B cell (primary cell): ENCODE measurements at regions not wholly inside any gene's neighbourhood (a gene's known extent, or its start where the extent isn't known, plus 50 kb on each side); places are given as distances from the start of the nearest gene placed in this dataset.

Experiments used
- ATAC-seq: fragments of 200-7000 bp; cut with Tn5 transposase; one replicate; pipeline ENCODE4 v1.10.0; 2021; ENCODE audit warnings: low read depth, mild to moderate bottlenecking, moderate number of reproducible peaks, moderate library complexity
- CTCF ChIA-PET: fragments of 350-600 bp; sonication (Branson Sonifier 250); formaldehyde crosslinking; loops from one replicate; lab custom pipeline; 2021; ENCODE audit warnings: antibody characterized with exemption, inconsistent platforms; lab: Charles Lee
- POLR2A ChIA-PET: fragments of 350-600 bp; sonication (Branson Sonifier 250); formaldehyde crosslinking; loops from one replicate; lab custom pipeline; 2021; ENCODE audit warnings: antibody characterized with exemption; lab: Charles Lee
- DNase-seq: peaks from one replicate; pipeline ENCODE4 v3.0.0; 2013
- H2AFZ ChIP-seq: 2 replicates; pipeline ENCODE4 v1.6.1; 2012; ENCODE audit warnings: mild to moderate bottlenecking, low read depth, low read length; ENCODE audit not compliant: insufficient read depth, poor library complexity, severe bottlenecking
- H3K27ac ChIP-seq, 2 donors: 1 replicate in 1 of 2; 2 replicates in 1 of 2; pipeline ENCODE4 v1.5.1; 2012 to 2013; ENCODE audit warnings: low read length in 2 of 2, mild to moderate bottlenecking in 2 of 2, moderate library complexity in 1 of 2
- H3K27me3 ChIP-seq, 4 experiments: fragments of 200-600 bp in 1 of 4; sonication (generic) in 1 of 4; replicated peaks in 1 of 4; 1 replicate in 2 of 4; 2 replicates in 2 of 4; pipeline versions ENCODE4 v1.6.1 to v1.7.0; 2013 to 2016; ENCODE audit warnings: low read length in 3 of 4, mild to moderate bottlenecking in 2 of 4, mixed read lengths in 1 of 4, moderate library complexity in 1 of 4; ENCODE audit not compliant: insufficient read depth in 4 of 4, control insufficient read depth in 3 of 4; ENCODE audit errors: control extremely low read depth in 1 of 4
- H3K36me3 ChIP-seq, 2 experiments: replicated peaks in 1 of 2; 1 replicate in 1 of 2; 2 replicates in 1 of 2; pipeline versions ENCODE4 v1.6.1 to v1.7.1; 2013; ENCODE audit warnings: low read length in 1 of 2; ENCODE audit not compliant: insufficient read depth in 2 of 2, control insufficient read depth in 1 of 2; ENCODE audit errors: control extremely low read depth in 1 of 2, extremely low read depth in 1 of 2
- H3K4me1 ChIP-seq, 2 donors: fragments of 200-600 bp in 1 of 2; sonication (generic) in 1 of 2; 1 replicate in 1 of 2; 2 replicates in 1 of 2; pipeline versions ENCODE4 v1.5.1 to v1.6.1; 2013 to 2017; ENCODE audit warnings: low read length in 2 of 2; ENCODE audit not compliant: control insufficient read depth in 2 of 2, insufficient read depth in 2 of 2
- H3K4me2 ChIP-seq: replicated peaks from 2 replicates; pipeline ENCODE3; 2012; ENCODE audit warnings: mild to moderate bottlenecking, low read depth, low read length; ENCODE audit not compliant: poor library complexity, severe bottlenecking
- H3K4me3 ChIP-seq, 5 experiments: fragments of 200-600 bp in 1 of 5; sonication (generic) in 1 of 5; 1 replicate in 3 of 5; 2 replicates in 2 of 5; pipeline versions ENCODE4 v1.5.1 to v1.7.0; 2011 to 2016; ENCODE audit warnings: low read length in 4 of 5, mild to moderate bottlenecking in 4 of 5, low read depth in 2 of 5, control low read depth in 1 of 5, moderate library complexity in 1 of 5; ENCODE audit not compliant: insufficient read depth in 1 of 5; ENCODE audit errors: control extremely low read depth in 1 of 5, extremely low read depth in 1 of 5
- H3K79me2 ChIP-seq: fragments of 200-600 bp; sonication (generic); one replicate; pipeline ENCODE4 v1.6.0; 2016; ENCODE audit warnings: low read length; ENCODE audit not compliant: control insufficient read depth, insufficient read depth
- H3K9ac ChIP-seq: fragments of 200-600 bp; sonication (generic); 2 replicates; pipeline ENCODE4 v1.6.1; 2017; ENCODE audit warnings: mild to moderate bottlenecking, low read length, moderate library complexity
- H3K9me3 ChIP-seq, 3 donors: one replicate each; pipeline versions ENCODE4 v1.6.1 to v1.7.1; 2013; ENCODE audit warnings: low read length in 2 of 3; ENCODE audit not compliant: control insufficient read depth in 2 of 3, insufficient read depth in 1 of 3; ENCODE audit errors: control extremely low read depth in 1 of 3
- H4K20me1 ChIP-seq: 2 replicates; pipeline ENCODE4 v1.6.0; 2012; ENCODE audit warnings: mild to moderate bottlenecking, low read length; ENCODE audit not compliant: insufficient read depth, control insufficient read depth, poor library complexity, severe bottlenecking
- H3K27ac Mint-ChIP-seq: one replicate; pipeline ENCODE4 v1.8.0; 2021; ENCODE audit warnings: mixed read lengths
- H3K27me3 Mint-ChIP-seq: one replicate; pipeline ENCODE4 v1.8.0; 2021; ENCODE audit warnings: mixed read lengths
- H3K4me1 Mint-ChIP-seq: one replicate; pipeline ENCODE4 v1.8.0; 2021; ENCODE audit warnings: mixed read lengths
- H3K4me3 Mint-ChIP-seq: one replicate; pipeline ENCODE4 v1.8.0; 2021; ENCODE audit warnings: mixed read lengths
- H3K9me3 Mint-ChIP-seq: one replicate; pipeline ENCODE4 v1.8.0; 2022; ENCODE audit warnings: mixed read lengths; ENCODE audit not compliant: insufficient read depth
- EZH2 ChIP-seq: IDR thresholded peaks from 2 replicates; pipeline ENCODE4 v1.6.1; 2012; ENCODE audit warnings: borderline replicate concordance, low read depth, mild to moderate bottlenecking, moderate library complexity, low read length; ENCODE audit not compliant: insufficient read depth, poor library complexity, severe bottlenecking
- WGBS: methylation state at CpG from one replicate; pipeline ENCODE4 v1.1.5; 2013; ENCODE audit warnings: missing lambda C conversion rate; ENCODE audit not compliant: insufficient coverage; 5-methylcytosine and 5-hydroxymethylcytosine counted together
- intact Hi-C: fragments of 100-400 bp; cut with micrococcal nuclease; formaldehyde crosslinking; loops from one replicate; pipeline ENCODE4 v1.10.0; 2022
- TF ChIP-seq, protein P1 (sequence below): fragments of 200-600 bp; IDR thresholded peaks from one replicate; pipeline ENCODE4 v1.8.0; 2022; ENCODE audit warnings: antibody characterized with exemption, mild to moderate bottlenecking

GRCh38 chr16:55971447-55971846, 96.3 kb upstream of the CES5A start:
- H3K4me2 ChIP-seq = no peak overlapping the region
- WGBS = 87% methylated on average over 2 of the region's 5 CpGs
- H3K27me3 Mint-ChIP-seq = peaks cover 3% of the 10 kb centered on the region
- no peaks in the 10 kb centered on the region for H3K27me3 ChIP-seq
- H2AFZ ChIP-seq = no peak overlapping the region
- TF ChIP-seq EZH2 = no peak
- TF ChIP-seq, protein P1, sequence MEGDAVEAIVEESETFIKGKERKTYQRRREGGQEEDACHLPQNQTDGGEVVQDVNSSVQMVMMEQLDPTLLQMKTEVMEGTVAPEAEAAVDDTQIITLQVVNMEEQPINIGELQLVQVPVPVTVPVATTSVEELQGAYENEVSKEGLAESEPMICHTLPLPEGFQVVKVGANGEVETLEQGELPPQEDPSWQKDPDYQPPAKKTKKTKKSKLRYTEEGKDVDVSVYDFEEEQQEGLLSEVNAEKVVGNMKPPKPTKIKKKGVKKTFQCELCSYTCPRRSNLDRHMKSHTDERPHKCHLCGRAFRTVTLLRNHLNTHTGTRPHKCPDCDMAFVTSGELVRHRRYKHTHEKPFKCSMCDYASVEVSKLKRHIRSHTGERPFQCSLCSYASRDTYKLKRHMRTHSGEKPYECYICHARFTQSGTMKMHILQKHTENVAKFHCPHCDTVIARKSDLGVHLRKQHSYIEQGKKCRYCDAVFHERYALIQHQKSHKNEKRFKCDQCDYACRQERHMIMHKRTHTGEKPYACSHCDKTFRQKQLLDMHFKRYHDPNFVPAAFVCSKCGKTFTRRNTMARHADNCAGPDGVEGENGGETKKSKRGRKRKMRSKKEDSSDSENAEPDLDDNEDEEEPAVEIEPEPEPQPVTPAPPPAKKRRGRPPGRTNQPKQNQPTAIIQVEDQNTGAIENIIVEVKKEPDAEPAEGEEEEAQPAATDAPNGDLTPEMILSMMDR = no peak
- H3K4me3 ChIP-seq = no peak overlapping the region
- no peaks in the 10 kb centered on the region for H3K9me3 Mint-ChIP-seq
- no peak overlapping the region for H3K4me3 Mint-ChIP-seq
- no peaks in the 10 kb centered on the region for H3K4me1 Mint-ChIP-seq
- H3K9me3 ChIP-seq = no peaks in the 10 kb centered on the region
- DNase-seq (no peak), ATAC-seq (no peak)
- H3K9ac ChIP-seq = no peak overlapping the region
- ChIA-PET CTCF (no interaction called here), POLR2A (no interaction called here)
- intact Hi-C loops = no loop called here
- no peak overlapping the region for H3K27ac Mint-ChIP-seq
- H4K20me1 ChIP-seq = no peaks in the 10 kb centered on the region
- no peaks in the 10 kb centered on the region for H3K4me1 ChIP-seq
- H3K79me2 ChIP-seq = no peaks in the 10 kb centered on the region
- H3K27ac ChIP-seq = no peak overlapping the region
- no peaks in the 10 kb centered on the region for H3K36me3 ChIP-seq

DNA sequence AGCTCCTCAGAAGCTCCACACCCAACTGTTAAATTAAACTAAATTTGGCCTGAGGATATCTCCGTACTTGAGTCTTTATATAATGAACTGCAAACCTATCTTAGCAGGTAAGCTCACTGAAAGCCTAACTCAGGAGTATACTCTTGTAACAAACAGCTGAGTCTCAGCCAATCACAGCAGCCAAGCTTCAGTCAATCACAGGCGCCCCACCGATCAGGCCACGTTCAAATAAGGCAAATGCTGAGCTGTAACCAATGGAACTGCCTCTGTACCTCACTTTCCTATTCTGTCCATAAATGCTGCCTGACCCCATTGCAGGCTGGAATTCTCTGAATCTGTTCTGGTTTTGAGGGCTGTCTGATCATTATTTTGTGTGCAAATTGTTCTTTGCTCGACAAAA, 93.0 kb upstream of the CES5A start:
- H3K36me3 ChIP-seq = no peaks in the 10 kb centered on the region
- H3K4me1 ChIP-seq = no peaks in the 10 kb centered on the region
- ChIA-PET CTCF (no interaction called here), POLR2A (no interaction called here)
- Mint-ChIP-seq H3K27ac (no peak overlapping the region), H3K4me3 (no peak overlapping the region), H3K9me3 (no peaks in the 10 kb centered on the region), H3K4me1 (no peaks in the 10 kb centered on the region), H3K27me3 (peaks cover 11% of the 10 kb centered on the region)
- no peak overlapping the region for H3K4me3 ChIP-seq
- TF ChIP-seq, protein P1 = no peak
- TF ChIP-seq EZH2 = no peak
- H2AFZ ChIP-seq = no peak overlapping the region
- intact Hi-C loops = no loop called here
- WGBS = 86% methylated on average over 4 of the region's 5 CpGs
- H3K79me2 ChIP-seq = no peaks in the 10 kb centered on the region
- H3K9ac ChIP-seq = no peak overlapping the region
- peaks cover 0 to 2% (median under 1%) of the 10 kb centered on the region in 4 experiments for H3K27me3 ChIP-seq
- ATAC-seq = no peak
- no peaks in the 10 kb centered on the region for H4K20me1 ChIP-seq
- H3K9me3 ChIP-seq = no peaks in the 10 kb centered on the region
- H3K27ac ChIP-seq = no peak overlapping the region
- no peak for DNase-seq
- H3K4me2 ChIP-seq = no peak overlapping the region
